OCI-LY3 (cell line): ENCODE measurements at regions not wholly inside any gene's neighbourhood (a gene's known extent, or its start where the extent isn't known, plus 50 kb on each side); places are given as distances from the start of the nearest gene placed in this dataset.
A peak's percentile ranks its signal among the peaks of the same experiment; 100 is the strongest.

Experiments
- H2AFZ ChIP-seq: fragments of 200-600, 300-600 bp; shearing (Covaris generic); 2 replicates; pipeline ENCODE4 v1.6.0; 2014; ENCODE audit warnings: antibody characterized with exemption, low read depth, low read length
- H3K27ac ChIP-seq: fragments of 200-600, 300-600 bp; sonication (generic); 2 replicates; pipeline ENCODE4 v1.5.1; 2014; ENCODE audit warnings: mild to moderate bottlenecking, low read length, moderate library complexity, mixed read lengths
- H3K27me3 ChIP-seq: fragments of 200-600, 300-600 bp; sonication (generic); 2 replicates; pipeline ENCODE4 v1.6.1; 2014; ENCODE audit warnings: low read depth, low read length, mixed read lengths
- H3K36me3 ChIP-seq: fragments of 200-600, 300-600 bp; sonication (generic); replicated peaks from 2 replicates; pipeline ENCODE3; 2014; ENCODE audit warnings: low read depth, low read length, mixed read lengths
- H3K4me1 ChIP-seq: fragments of 300-600, 200-600 bp; sonication (generic); 2 replicates; pipeline ENCODE4 v1.6.1; 2014; ENCODE audit warnings: low read length, mixed read lengths
- H3K4me2 ChIP-seq: fragments of 200-600, 300-600 bp; sonication (generic); 2 replicates; pipeline ENCODE4 v1.6.1; 2014; ENCODE audit warnings: low read length, mixed read lengths
- H3K4me3 ChIP-seq: fragments of 300-600, 200-600 bp; sonication (generic); 2 replicates; pipeline ENCODE4 v1.5.1; 2014; ENCODE audit warnings: antibody characterized with exemption, mild to moderate bottlenecking, low read length, moderate library complexity
- H3K79me2 ChIP-seq: fragments of 300-600, 200-600 bp; shearing (Covaris generic); 2 replicates; pipeline ENCODE4 v1.6.1; 2014; ENCODE audit warnings: mild to moderate bottlenecking, low read length, mixed read lengths
- H3K9ac ChIP-seq: fragments of 300-600, 200-600 bp; shearing (Covaris generic); 2 replicates; pipeline ENCODE4 v1.6.0; 2014; ENCODE audit warnings: mild to moderate bottlenecking, low read length, moderate library complexity
- H3K9me3 ChIP-seq: fragments of 200-600, 300-600 bp; shearing (Covaris generic); 2 replicates; pipeline ENCODE4 v1.6.1; 2014; ENCODE audit warnings: low read length, mixed read lengths; ENCODE audit not compliant: insufficient read depth
- H4K20me1 ChIP-seq: fragments of 200-600, 300-600 bp; sonication (generic); 2 replicates; pipeline ENCODE4 v1.6.1; 2016; ENCODE audit warnings: low read length, mixed read lengths; ENCODE audit not compliant: insufficient read depth
- CTCF ChIP-seq: fragments of 200-600, 300-600 bp; sonication (generic); IDR thresholded peaks from 2 replicates; pipeline ENCODE4 v1.5.1; 2014; ENCODE audit warnings: antibody characterized with exemption, low read length, low read depth
- EZH2phosphoT487 ChIP-seq: fragments of 200-600 bp; shearing (Covaris generic); IDR thresholded peaks from 2 replicates; pipeline ENCODE4 v1.6.1; 2018; ENCODE audit warnings: antibody characterized with exemption, mixed run types, low read depth

GRCh38 chr3:177249203-177249602 is 51.9 kb upstream of the TBL1XR1 start:
- Histone ChIP-seq H3K4me3 (peak overlapping the region; percentile 14; the same call in 1 of the 2 replicates), H3K27ac (peak overlapping the region; percentile 64), H3K9ac (peak overlapping the region; percentile 54; the same call in 1 of the 2 replicates), H2AFZ (peak overlapping the region; percentile 67), H4K20me1 (no peaks in the 10 kb centered on the region), H3K79me2 (no peaks in the 10 kb centered on the region), H3K4me1 (peaks cover 70% of the 10 kb centered on the region), H3K36me3 (peaks cover 13% of the 10 kb centered on the region), H3K27me3 (no peaks in the 10 kb centered on the region), H3K9me3 (peaks cover 15% of the 10 kb centered on the region; the same call in 1 of the 2 replicates), H3K4me2 (peak overlapping the region; percentile 62)
- TF ChIP-seq CTCF (no peak), EZH2phosphoT487 (no peak)

GRCh38 chr3:177250151-177250550 is 52.9 kb upstream of the TBL1XR1 start:
- Histone ChIP-seq H3K27ac (peak overlapping the region; percentile 24; the same call in 1 of the 2 replicates), H3K4me1 (peaks cover 61% of the 10 kb centered on the region), H3K27me3 (no peaks in the 10 kb centered on the region), H4K20me1 (no peaks in the 10 kb centered on the region), H3K9me3 (peaks cover 15% of the 10 kb centered on the region; the same call in 1 of the 2 replicates), H3K4me3 (no peak overlapping the region), H3K9ac (no peak overlapping the region), H2AFZ (no peak overlapping the region), H3K36me3 (peaks cover 13% of the 10 kb centered on the region), H3K79me2 (no peaks in the 10 kb centered on the region), H3K4me2 (no peak overlapping the region)
- no peak for TF ChIP-seq EZH2phosphoT487
- no peak for TF ChIP-seq CTCF

- peak overlapping the region; percentile 57 for H3K27ac ChIP-seq
- H3K4me1 ChIP-seq = peaks cover 45% of the 10 kb centered on the region
- TF ChIP-seq EZH2phosphoT487 = no peak
- TF ChIP-seq CTCF = no peak
- no peaks in the 10 kb centered on the region for H3K79me2 ChIP-seq
- no peak overlapping the region for H3K4me3 ChIP-seq
- peaks cover 15% of the 10 kb centered on the region; the same call in 1 of the 2 replicates for H3K9me3 ChIP-seq
- H3K27me3 ChIP-seq = no peaks in the 10 kb centered on the region
- no peaks in the 10 kb centered on the region for H4K20me1 ChIP-seq
- H3K4me2 ChIP-seq = peak overlapping the region; percentile 34
- H3K36me3 ChIP-seq = peaks cover 13% of the 10 kb centered on the region
- H2AFZ ChIP-seq = peak overlapping the region; percentile 4; the same call in 1 of the 2 replicates
- peak overlapping the region; percentile 16; the same call in 1 of the 2 replicates for H3K9ac ChIP-seq
Measured at GRCh38 chr3:177251755-177252154, 54.5 kb upstream of the TBL1XR1 start.

GRCh38 chr3:177257006-177257405 is 59.7 kb upstream of the TBL1XR1 start:
- Histone ChIP-seq H3K4me1 (0 out of 2 replicates have a peak, but pooled peaks cover under 1% of the 10 kb centered on the region), H3K4me2 (no peak overlapping the region), H3K9ac (no peak overlapping the region), H4K20me1 (no peaks in the 10 kb centered on the region), H3K4me3 (no peak overlapping the region), H3K27me3 (no peaks in the 10 kb centered on the region), H3K27ac (no peak overlapping the region), H2AFZ (no peak overlapping the region), H3K36me3 (peaks cover 5% of the 10 kb centered on the region), H3K9me3 (peaks cover 13% of the 10 kb centered on the region; the same call in 1 of the 2 replicates), H3K79me2 (no peaks in the 10 kb centered on the region)
- TF ChIP-seq EZH2phosphoT487 (no peak), CTCF (no peak)
